ENCODE measurements at regions not wholly inside any gene's neighbourhood (a gene's known extent, or its start where the extent isn't known, plus 50 kb on each side); places are given as distances from the start of the nearest gene placed in this dataset.

GRCh38 chr6:98037571-98037970 lies 754.6 kb upstream of the MMS22L start:
- no peaks in the 10 kb centered on the region for H3K27me3 ChIP-seq
- no peak for DNase-seq
- H3K4me1 ChIP-seq = no peaks in the 10 kb centered on the region
- H3K4me3 ChIP-seq (ENCODE audit: low read depth, low read length) = no peak overlapping the region
- no peaks in the 10 kb centered on the region for H3K36me3 ChIP-seq
- H3K9me3 ChIP-seq = no peaks in the 10 kb centered on the region
- TF ChIP-seq, protein P1, sequence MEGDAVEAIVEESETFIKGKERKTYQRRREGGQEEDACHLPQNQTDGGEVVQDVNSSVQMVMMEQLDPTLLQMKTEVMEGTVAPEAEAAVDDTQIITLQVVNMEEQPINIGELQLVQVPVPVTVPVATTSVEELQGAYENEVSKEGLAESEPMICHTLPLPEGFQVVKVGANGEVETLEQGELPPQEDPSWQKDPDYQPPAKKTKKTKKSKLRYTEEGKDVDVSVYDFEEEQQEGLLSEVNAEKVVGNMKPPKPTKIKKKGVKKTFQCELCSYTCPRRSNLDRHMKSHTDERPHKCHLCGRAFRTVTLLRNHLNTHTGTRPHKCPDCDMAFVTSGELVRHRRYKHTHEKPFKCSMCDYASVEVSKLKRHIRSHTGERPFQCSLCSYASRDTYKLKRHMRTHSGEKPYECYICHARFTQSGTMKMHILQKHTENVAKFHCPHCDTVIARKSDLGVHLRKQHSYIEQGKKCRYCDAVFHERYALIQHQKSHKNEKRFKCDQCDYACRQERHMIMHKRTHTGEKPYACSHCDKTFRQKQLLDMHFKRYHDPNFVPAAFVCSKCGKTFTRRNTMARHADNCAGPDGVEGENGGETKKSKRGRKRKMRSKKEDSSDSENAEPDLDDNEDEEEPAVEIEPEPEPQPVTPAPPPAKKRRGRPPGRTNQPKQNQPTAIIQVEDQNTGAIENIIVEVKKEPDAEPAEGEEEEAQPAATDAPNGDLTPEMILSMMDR (IDR thresholded peaks at IDR 0.05; ENCODE audit: low read depth, low read length) = peak; percentile 9; the same call in 1 of the 2 replicates

DNA sequence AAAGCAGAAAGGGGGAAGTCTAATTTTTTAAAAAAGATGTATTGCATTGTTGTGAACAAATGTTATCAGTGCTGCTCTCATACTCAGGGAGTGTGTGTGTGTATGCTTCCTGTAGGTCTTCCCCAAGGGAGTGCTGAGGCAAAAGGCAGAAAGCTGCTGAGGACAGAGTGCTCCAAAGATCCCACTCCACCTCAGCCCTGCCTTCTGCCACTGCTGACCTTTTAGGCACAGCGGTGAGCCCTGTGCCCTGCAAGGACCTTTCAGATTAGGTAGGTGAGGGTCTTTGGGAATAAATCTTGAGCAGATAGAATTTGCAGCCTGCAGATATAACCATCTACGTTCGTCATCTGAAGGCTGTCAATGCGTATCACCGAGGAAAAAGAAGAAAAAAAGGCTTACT lies 756.4 kb upstream of the MMS22L start:
- TF ChIP-seq, protein P1 (IDR thresholded peaks at IDR 0.05; ENCODE audit: low read depth, low read length) = no peak
- H3K9me3 ChIP-seq = no peaks in the 10 kb centered on the region
- H3K4me1 ChIP-seq = no peaks in the 10 kb centered on the region
- H3K27me3 ChIP-seq = no peaks in the 10 kb centered on the region
- H3K36me3 ChIP-seq = no peaks in the 10 kb centered on the region
- H3K4me3 ChIP-seq (ENCODE audit: low read depth, low read length) = no peak overlapping the region
- no peak for DNase-seq

DNA sequence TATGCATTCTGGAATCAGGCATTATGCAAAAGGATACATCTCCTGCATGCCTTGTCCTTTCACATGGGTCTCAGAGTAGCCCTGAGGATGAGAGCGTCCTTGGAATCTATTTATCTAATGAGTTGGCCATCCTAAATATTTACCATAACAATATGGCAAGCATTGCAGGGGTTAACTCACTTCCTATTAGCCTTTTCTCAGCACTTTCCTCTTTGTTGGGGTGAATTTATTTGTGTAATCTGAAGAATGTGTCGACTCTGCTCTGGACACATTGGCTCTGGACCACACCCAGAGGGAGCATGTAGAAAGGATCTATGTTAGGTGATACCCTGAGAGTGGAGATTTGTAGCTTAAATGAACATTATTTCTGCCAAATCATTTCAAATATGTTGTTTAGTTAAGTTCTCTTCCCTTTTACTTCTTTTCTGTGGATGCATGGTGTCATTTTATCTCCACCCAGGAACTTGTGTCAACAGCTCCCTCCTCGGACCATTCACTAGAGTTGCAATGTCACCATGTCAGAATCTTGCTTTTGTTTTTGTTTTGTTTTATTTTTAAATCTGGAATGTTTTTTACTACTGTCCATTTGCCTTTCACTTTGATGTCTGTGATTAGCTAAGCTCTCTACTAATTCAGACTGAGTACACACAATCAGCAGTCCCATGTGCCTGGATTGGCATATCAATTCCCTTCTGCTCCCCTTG lies 757.0 kb upstream of the MMS22L start:
- TF ChIP-seq, protein P1 (IDR thresholded peaks at IDR 0.05; ENCODE audit: low read depth, low read length) = peak; percentile 52
- H3K36me3 ChIP-seq = no peaks in the 10 kb centered on the region
- no peaks in the 10 kb centered on the region for H3K9me3 ChIP-seq
- no peaks in the 10 kb centered on the region for H3K27me3 ChIP-seq
- no peak for DNase-seq
- no peak overlapping the region for H3K4me3 ChIP-seq (ENCODE audit: low read depth, low read length)
- no peaks in the 10 kb centered on the region for H3K4me1 ChIP-seq

DNA sequence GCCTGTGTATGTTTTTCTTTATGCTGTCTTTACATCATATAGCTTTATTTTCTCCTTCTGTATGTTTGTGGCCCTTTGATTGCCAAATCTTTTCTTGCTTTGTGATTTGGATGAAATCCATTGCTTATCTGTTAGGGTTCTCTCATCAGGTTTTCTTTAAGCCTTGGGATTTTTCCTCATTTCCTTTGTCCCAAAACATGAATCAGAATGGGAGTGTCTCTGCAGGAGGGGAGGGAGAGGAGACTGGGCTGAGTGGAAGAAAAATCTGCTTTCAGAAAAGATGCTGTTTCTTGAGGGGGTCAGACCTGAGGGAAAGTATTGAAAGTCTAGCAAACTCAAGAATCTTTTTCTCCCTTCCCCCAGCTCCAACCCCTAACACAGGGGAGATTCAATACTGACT lies 758.0 kb upstream of the MMS22L start:
- DNase-seq = no peak
- Histone ChIP-seq H3K9me3 (no peaks in the 10 kb centered on the region), H3K27me3 (no peaks in the 10 kb centered on the region), H3K36me3 (no peaks in the 10 kb centered on the region), H3K4me1 (no peaks in the 10 kb centered on the region), H3K4me3 (ENCODE audit: low read depth, low read length) (no peak overlapping the region)
- TF ChIP-seq, protein P1 (IDR thresholded peaks at IDR 0.05; ENCODE audit: low read depth, low read length) = no peak

DNA sequence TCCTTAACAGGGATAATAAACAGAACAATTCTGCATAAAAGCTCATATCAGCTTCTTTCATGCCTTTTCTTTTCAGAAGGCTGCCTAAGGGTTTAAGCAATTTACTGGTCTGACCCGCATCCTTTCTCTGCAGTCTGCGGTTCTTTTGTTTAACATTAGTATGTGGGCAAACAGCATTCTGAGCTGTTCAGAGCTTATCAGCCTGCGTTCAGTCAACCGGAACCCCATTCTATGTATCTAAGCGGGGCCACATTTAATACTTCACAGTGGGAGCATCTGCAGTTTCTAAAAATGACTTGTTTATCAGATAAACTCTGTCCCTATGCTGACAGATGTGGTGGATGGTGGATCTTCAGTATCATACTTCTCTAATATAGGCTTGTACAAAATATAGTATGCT lies 758.9 kb upstream of the MMS22L start:
- Histone ChIP-seq H3K4me3 (ENCODE audit: low read depth, low read length) (no peak overlapping the region), H3K27me3 (no peaks in the 10 kb centered on the region), H3K4me1 (no peaks in the 10 kb centered on the region), H3K36me3 (no peaks in the 10 kb centered on the region), H3K9me3 (no peaks in the 10 kb centered on the region)
- TF ChIP-seq, protein P1 (IDR thresholded peaks at IDR 0.05; ENCODE audit: low read depth, low read length) = no peak
- peak; percentile 43 for DNase-seq

- DNase-seq = no peak
- Histone ChIP-seq H3K36me3 (no peaks in the 10 kb centered on the region), H3K4me1 (no peaks in the 10 kb centered on the region), H3K27me3 (no peaks in the 10 kb centered on the region), H3K9me3 (no peaks in the 10 kb centered on the region), H3K4me3 (ENCODE audit: low read depth, low read length) (no peak overlapping the region)
- TF ChIP-seq, protein P1 (IDR thresholded peaks at IDR 0.05; ENCODE audit: low read depth, low read length) = no peak
These were observed 761.1 kb upstream of the MMS22L start for GRCh38 chr6:98044151-98044561.
